Epithelial cell of proximal tubule (primary cell): ENCODE measurements at regions not wholly inside any gene's neighbourhood (a gene's known extent, or its start where the extent isn't known, plus 50 kb on each side); places are given as distances from the start of the nearest gene placed in this dataset.

Experiments used
- DNase-seq: peaks from one replicate; pipeline ENCODE4 v3.0.0-alpha.2; 2011; ENCODE audit warnings: low read depth
- H3K4me3 ChIP-seq: 2 replicates; pipeline ENCODE4 v1.5.1; 2011; ENCODE audit warnings: low read depth, mild to moderate bottlenecking, low read length
- TF ChIP-seq, protein P1 (sequence below): conservative IDR thresholded peaks from 2 replicates; pipeline ENCODE4 v1.5.1; 2012; ENCODE audit warnings: low read depth, mild to moderate bottlenecking, low read length

DNA sequence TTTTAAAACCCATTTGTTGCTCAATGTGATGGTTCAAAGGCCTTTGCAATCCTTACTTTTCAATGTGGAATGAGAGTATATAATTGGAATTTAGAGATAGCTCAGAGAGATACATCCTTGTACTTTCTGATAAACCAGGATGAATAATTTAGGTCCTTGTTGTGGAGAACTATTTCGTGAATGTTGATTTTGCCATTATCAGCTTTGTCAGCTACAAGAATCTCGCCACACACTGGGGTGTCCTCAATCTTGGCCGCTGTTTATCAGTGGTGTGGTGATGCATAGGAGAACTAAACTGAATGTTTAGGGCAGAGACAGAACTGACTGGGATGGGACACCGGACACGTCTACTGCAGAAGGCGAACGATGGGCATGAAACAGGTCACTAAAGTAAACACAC, 111.2 kb upstream of the SLC35B3 start:
- no peak for DNase-seq
- H3K4me3 ChIP-seq = no peak overlapping the region
- TF ChIP-seq, protein P1, sequence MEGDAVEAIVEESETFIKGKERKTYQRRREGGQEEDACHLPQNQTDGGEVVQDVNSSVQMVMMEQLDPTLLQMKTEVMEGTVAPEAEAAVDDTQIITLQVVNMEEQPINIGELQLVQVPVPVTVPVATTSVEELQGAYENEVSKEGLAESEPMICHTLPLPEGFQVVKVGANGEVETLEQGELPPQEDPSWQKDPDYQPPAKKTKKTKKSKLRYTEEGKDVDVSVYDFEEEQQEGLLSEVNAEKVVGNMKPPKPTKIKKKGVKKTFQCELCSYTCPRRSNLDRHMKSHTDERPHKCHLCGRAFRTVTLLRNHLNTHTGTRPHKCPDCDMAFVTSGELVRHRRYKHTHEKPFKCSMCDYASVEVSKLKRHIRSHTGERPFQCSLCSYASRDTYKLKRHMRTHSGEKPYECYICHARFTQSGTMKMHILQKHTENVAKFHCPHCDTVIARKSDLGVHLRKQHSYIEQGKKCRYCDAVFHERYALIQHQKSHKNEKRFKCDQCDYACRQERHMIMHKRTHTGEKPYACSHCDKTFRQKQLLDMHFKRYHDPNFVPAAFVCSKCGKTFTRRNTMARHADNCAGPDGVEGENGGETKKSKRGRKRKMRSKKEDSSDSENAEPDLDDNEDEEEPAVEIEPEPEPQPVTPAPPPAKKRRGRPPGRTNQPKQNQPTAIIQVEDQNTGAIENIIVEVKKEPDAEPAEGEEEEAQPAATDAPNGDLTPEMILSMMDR = no peak

DNA sequence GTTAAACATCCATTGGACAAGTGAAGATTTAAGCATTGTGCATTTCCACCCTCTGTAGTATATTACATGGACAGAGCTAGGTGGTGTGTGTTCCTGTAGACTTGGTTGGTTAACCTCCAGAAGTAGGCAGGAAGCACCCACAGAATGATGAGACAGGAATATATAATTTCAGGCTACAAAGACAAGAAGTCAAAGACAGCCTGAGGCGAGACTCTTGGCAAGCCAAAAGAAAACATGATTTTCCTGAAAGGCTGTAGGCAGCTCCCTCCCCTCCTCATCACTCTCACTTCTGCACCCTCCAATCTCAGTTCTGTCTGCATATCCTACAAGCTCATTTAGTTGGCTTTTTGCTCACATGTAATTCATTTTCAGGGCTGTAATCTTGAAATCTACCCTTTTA, 110.0 kb upstream of the SLC35B3 start:
- DNase-seq = no peak
- H3K4me3 ChIP-seq = no peak overlapping the region
- TF ChIP-seq, protein P1 = no peak

DNA sequence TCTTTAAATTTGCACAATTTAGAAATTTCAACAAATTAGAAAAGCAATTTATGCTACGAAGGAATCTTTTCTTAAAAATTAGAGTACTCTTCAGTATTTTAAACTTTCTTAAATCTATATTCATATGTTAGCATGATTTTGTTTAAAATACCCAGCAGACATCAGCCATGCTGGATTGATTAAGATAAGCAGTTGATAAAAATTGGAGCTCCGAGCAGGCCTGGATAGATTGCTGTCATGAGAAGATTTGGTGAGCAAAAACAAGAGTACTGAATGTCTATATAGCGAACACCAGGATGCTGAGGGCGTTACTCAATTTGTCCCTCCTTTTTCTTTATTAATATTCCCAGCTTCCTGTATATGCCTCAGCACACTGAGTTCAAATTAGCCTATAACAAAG, 108.4 kb upstream of the SLC35B3 start:
- no peak for DNase-seq
- no peak overlapping the region for H3K4me3 ChIP-seq
- TF ChIP-seq, protein P1 = no peak

DNA sequence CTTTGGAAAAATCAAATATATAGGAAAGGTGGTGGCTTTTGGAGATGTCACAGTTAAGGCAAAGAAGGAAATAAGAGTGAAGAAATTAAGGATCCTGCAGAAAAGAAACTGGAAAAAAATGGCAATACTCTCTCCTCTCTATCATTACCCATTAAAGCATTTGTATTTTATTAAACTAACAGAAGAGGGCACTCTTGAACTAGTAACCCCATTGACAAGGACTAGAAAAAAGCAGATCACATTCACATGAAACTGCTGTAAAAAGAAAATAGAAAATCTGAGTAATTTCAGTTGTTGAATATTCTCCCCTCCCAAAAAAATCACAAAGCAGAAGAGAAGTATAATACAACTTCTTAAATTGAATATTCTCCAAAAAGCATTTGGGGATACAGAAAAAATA, 104.1 kb upstream of the SLC35B3 start:
- no peak overlapping the region for H3K4me3 ChIP-seq
- TF ChIP-seq, protein P1 = peak; percentile 45
- DNase-seq = peak; percentile 7

DNA sequence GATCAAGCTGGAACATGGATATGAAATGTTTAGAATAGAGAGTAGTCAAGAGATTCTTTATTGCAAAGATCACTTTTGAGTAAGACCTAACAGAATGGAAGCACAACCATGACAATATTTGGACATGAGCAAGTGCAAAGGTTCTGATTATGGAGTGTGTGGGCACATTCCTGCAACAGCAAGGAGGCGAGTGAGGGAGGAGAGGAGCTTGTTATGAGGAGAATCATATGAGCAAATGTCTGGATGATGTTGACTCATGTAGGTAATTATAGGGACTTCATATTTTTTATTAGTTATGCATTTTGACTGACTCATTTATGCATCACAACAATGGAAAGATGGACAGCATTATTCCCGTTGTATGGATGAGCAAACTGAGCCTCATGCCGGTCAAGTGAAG, 100.8 kb upstream of the SLC35B3 start:
- TF ChIP-seq, protein P1 = no peak
- DNase-seq = no peak
- no peak overlapping the region for H3K4me3 ChIP-seq

DNA sequence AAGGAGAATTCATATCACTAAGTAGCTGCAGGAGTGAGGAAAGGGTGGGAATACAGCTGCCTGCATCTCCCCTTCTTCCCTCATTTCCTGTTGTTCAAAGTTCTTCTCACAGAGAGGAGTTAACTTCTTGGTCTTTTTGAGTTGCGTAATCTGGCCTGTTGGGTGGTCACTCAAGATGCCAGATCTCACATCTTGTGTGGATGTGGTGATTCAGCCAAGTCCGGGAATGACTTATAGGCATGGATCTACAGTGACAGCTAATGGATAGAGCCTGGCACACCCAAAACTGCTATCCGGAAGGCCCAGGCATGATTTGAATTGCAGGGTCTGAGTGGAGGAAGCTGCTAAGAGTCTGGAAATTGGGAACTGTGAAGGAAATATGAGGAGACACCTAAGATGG, 100.2 kb upstream of the SLC35B3 start:
- H3K4me3 ChIP-seq = no peak overlapping the region
- DNase-seq = no peak
- TF ChIP-seq, protein P1 = no peak

DNA sequence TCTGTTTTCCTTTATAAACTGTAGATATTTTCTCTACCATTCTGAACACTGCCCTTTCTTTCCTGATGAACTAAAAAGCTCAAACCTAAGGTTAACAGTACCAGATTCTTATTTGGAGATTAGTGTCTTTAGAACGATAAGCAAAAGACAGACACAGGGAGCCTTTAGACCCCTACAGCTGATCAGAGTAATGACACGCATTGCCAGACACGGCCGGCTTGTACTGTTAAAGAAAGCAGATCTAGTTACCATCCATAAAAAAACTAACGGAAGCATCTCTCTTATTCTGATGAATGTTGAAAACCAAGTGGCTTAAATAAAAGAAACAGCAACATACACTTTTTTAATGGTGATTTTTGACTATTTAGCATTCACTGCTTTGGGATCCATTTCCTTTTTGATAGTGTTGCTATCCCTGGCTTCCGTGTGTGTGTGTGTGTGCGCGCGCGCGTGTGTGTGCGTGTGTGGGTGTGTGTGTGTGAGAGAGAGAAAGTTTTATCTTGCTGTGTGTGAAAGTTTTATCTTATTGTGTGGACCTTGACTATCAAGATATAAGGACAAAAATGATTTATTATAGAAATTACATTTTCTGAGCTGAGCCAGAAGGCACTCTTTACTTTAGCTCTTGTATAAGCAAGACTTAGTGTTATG, 95.6 kb upstream of the SLC35B3 start:
- H3K4me3 ChIP-seq = peak overlapping the region; percentile 48
- peak; percentile 18 for DNase-seq
- TF ChIP-seq, protein P1 = peak; percentile 36
